Liver (tissue), 8 donors: ENCODE measurements at regions not wholly inside any gene's neighbourhood (a gene's known extent, or its start where the extent isn't known, plus 50 kb on each side); places are given as distances from the start of the nearest gene placed in this dataset.

Experiments
- DNase-seq: peaks from one replicate; pipeline ENCODE4 v3.0.0-alpha.2; 2017; ENCODE audit warnings: low spot score
- H3K27ac ChIP-seq, 2 donors: one replicate each; pipeline ENCODE4 v1.7.0; 2013; ENCODE audit warnings: inconsistent platforms in 2 of 2, low read length in 2 of 2, control low read depth in 1 of 2, low read depth in 1 of 2, mild to moderate bottlenecking in 1 of 2
- H3K27me3 ChIP-seq, 4 donors: one replicate each; pipeline versions ENCODE4 v1.6.1 to v1.7.0; 2013; ENCODE audit warnings: low read length in 3 of 4, inconsistent platforms in 1 of 4, mild to moderate bottlenecking in 1 of 4, moderate library complexity in 1 of 4; ENCODE audit not compliant: control insufficient read depth in 4 of 4, insufficient read depth in 4 of 4
- H3K36me3 ChIP-seq, 4 donors: one replicate each; pipeline versions ENCODE4 v1.6.1 to v1.7.0; 2013; ENCODE audit warnings: low read length in 3 of 4, mild to moderate bottlenecking in 3 of 4, low read depth in 1 of 4, moderate library complexity in 1 of 4; ENCODE audit not compliant: control insufficient read depth in 4 of 4, insufficient read depth in 3 of 4
- H3K4me1 ChIP-seq, 4 donors: one replicate each; pipeline versions ENCODE4 v1.6.1 to v1.7.0; 2013; ENCODE audit warnings: low read length in 3 of 4, mild to moderate bottlenecking in 3 of 4, moderate library complexity in 1 of 4; ENCODE audit not compliant: control insufficient read depth in 4 of 4, insufficient read depth in 4 of 4
- H3K4me3 ChIP-seq, 3 donors: one replicate each; pipeline versions ENCODE4 v1.6.1 to v1.7.0; 2013; ENCODE audit warnings: low read length in 3 of 3, control low read depth in 1 of 3, low read depth in 1 of 3, mild to moderate bottlenecking in 1 of 3
- H3K9ac ChIP-seq, 2 donors: one replicate each; pipeline ENCODE4 v1.7.0; 2013; ENCODE audit warnings: low read length in 2 of 2, mild to moderate bottlenecking in 2 of 2, moderate library complexity in 2 of 2, control low read depth in 1 of 2, low read depth in 1 of 2
- H3K9me3 ChIP-seq, 4 donors: one replicate each; pipeline versions ENCODE4 v1.6.1 to v1.7.0; 2013; ENCODE audit warnings: low read length in 3 of 4; ENCODE audit not compliant: control insufficient read depth in 4 of 4
- EGR1 ChIP-seq, 2 donors: IDR thresholded peaks; 2 replicates each; pipeline ENCODE4 v1.6.1; 2016 to 2018; ENCODE audit warnings: antibody characterized with exemption in 2 of 2, low read depth in 2 of 2
- FOXA2 ChIP-seq: IDR thresholded peaks from 2 replicates; pipeline ENCODE4 v1.6.1; 2016; ENCODE audit warnings: antibody characterized with exemption
- GABPA ChIP-seq, 2 donors: IDR thresholded peaks in 1 of 2; conservative IDR thresholded peaks in 1 of 2; 2 replicates each; pipeline ENCODE4 v1.6.1; 2016; ENCODE audit warnings: antibody characterized with exemption in 2 of 2, mild to moderate bottlenecking in 1 of 2, moderate library complexity in 1 of 2
- HNF4A ChIP-seq, 2 donors: conservative IDR thresholded peaks; 2 replicates each; pipeline ENCODE4 v1.6.1; 2016; ENCODE audit warnings: antibody characterized with exemption in 2 of 2, mild to moderate bottlenecking in 2 of 2
- HNF4G ChIP-seq: IDR thresholded peaks from 2 replicates; pipeline ENCODE4 v1.6.1; 2016; ENCODE audit warnings: antibody characterized with exemption
- JUND ChIP-seq, 2 donors: IDR thresholded peaks; 2 replicates each; pipeline ENCODE4 v1.6.1; 2016; ENCODE audit warnings: antibody characterized with exemption in 2 of 2
- NR2F2 ChIP-seq: IDR thresholded peaks from 2 replicates; pipeline ENCODE4 v1.6.1; 2016; ENCODE audit warnings: antibody characterized with exemption
- RAD21 ChIP-seq, 2 donors: IDR thresholded peaks; 2 replicates each; pipeline ENCODE4 v1.6.1; 2016; ENCODE audit warnings: antibody characterized with exemption in 2 of 2, mild to moderate bottlenecking in 2 of 2
- RXRA ChIP-seq, 2 donors: IDR thresholded peaks; 2 replicates each; pipeline ENCODE4 v1.6.1; 2017 to 2018; ENCODE audit warnings: antibody characterized with exemption in 2 of 2, mild to moderate bottlenecking in 1 of 2
- SP1 ChIP-seq: IDR thresholded peaks from 2 replicates; pipeline ENCODE4 v1.6.1; 2018; ENCODE audit warnings: antibody characterized with exemption, mild to moderate bottlenecking
- TAF1 ChIP-seq: conservative IDR thresholded peaks from 2 replicates; pipeline ENCODE4 v1.6.1; 2016; ENCODE audit warnings: antibody characterized with exemption, mild to moderate bottlenecking
- YY1 ChIP-seq: IDR thresholded peaks from 2 replicates; pipeline ENCODE4 v1.6.1; 2016; ENCODE audit warnings: antibody characterized with exemption, mild to moderate bottlenecking
- WGBS: extraction: QIAGEN DNeasy Blood & Tissue Kit; methylation state at CpG from one replicate; pipeline ENCODE4 v1.1.7; 2013; 5-methylcytosine and 5-hydroxymethylcytosine counted together
- TF ChIP-seq, protein P1 (sequence below): fragments of 150-350 bp; IDR thresholded peaks from 2 replicates; pipeline ENCODE4 v1.5.1; 2017; ENCODE audit warnings: improper control_type of control experiment, low read depth, low read length; ENCODE audit not compliant: missing input control
- TF ChIP-seq, protein P2 (sequence below): IDR thresholded peaks from 2 replicates; pipeline ENCODE4 v1.6.1; 2016; ENCODE audit warnings: antibody characterized with exemption, mild to moderate bottlenecking
- TF ChIP-seq, protein P3 (sequence below): IDR thresholded peaks from 2 replicates; pipeline ENCODE4 v1.6.1; 2016; ENCODE audit warnings: antibody characterized with exemption
- TF ChIP-seq, protein P4 (sequence below): IDR thresholded peaks from 2 replicates; pipeline ENCODE4 v1.6.1; 2016; ENCODE audit warnings: antibody characterized with exemption
- donor health status: healthy.
- donor health status: healthy.
- donor health status: healthy.
- donor health status: healthy.
- donor health status: healthy.

DNA sequence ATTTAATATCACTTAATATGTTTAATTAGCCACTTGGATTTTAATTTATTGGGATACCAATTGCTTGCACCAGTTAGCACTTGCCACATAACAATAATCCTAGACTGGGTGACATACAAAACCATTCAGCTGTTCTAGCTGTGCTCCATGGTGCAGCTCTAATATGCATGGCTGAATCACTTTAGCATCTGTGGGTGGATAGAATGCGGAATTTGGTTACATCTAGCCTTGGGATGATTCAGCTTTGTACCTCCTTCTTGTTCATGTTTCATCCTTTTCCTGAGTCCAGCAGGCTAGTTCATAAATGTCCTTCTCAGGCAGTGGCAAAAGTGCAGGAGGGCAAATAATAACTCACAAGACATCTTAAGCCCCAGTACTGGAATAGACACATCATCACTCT, 1263.0 kb downstream of the LRFN5 start:
- H3K4me1 ChIP-seq: no peaks in the 10 kb centered on the region
- H3K4me3 ChIP-seq: no peak overlapping the region
- TF ChIP-seq, protein P1, sequence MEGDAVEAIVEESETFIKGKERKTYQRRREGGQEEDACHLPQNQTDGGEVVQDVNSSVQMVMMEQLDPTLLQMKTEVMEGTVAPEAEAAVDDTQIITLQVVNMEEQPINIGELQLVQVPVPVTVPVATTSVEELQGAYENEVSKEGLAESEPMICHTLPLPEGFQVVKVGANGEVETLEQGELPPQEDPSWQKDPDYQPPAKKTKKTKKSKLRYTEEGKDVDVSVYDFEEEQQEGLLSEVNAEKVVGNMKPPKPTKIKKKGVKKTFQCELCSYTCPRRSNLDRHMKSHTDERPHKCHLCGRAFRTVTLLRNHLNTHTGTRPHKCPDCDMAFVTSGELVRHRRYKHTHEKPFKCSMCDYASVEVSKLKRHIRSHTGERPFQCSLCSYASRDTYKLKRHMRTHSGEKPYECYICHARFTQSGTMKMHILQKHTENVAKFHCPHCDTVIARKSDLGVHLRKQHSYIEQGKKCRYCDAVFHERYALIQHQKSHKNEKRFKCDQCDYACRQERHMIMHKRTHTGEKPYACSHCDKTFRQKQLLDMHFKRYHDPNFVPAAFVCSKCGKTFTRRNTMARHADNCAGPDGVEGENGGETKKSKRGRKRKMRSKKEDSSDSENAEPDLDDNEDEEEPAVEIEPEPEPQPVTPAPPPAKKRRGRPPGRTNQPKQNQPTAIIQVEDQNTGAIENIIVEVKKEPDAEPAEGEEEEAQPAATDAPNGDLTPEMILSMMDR: no peak
- no peak for TF ChIP-seq RXRA (IDR thresholded peaks at IDR 0.05)
- no peak for TF ChIP-seq EGR1 (IDR thresholded peaks at IDR 0.05; ENCODE audit: low read depth in 2 of 2)
- no peak for TF ChIP-seq HNF4G
- no peak for TF ChIP-seq RAD21 (IDR thresholded peaks at IDR 0.05)
- TF ChIP-seq GABPA (IDR thresholded peaks at IDR 0.05 in 1 of 2, conservative IDR thresholded peaks at IDR 0.05 in 1 of 2): no peak
- TF ChIP-seq, protein P2, sequence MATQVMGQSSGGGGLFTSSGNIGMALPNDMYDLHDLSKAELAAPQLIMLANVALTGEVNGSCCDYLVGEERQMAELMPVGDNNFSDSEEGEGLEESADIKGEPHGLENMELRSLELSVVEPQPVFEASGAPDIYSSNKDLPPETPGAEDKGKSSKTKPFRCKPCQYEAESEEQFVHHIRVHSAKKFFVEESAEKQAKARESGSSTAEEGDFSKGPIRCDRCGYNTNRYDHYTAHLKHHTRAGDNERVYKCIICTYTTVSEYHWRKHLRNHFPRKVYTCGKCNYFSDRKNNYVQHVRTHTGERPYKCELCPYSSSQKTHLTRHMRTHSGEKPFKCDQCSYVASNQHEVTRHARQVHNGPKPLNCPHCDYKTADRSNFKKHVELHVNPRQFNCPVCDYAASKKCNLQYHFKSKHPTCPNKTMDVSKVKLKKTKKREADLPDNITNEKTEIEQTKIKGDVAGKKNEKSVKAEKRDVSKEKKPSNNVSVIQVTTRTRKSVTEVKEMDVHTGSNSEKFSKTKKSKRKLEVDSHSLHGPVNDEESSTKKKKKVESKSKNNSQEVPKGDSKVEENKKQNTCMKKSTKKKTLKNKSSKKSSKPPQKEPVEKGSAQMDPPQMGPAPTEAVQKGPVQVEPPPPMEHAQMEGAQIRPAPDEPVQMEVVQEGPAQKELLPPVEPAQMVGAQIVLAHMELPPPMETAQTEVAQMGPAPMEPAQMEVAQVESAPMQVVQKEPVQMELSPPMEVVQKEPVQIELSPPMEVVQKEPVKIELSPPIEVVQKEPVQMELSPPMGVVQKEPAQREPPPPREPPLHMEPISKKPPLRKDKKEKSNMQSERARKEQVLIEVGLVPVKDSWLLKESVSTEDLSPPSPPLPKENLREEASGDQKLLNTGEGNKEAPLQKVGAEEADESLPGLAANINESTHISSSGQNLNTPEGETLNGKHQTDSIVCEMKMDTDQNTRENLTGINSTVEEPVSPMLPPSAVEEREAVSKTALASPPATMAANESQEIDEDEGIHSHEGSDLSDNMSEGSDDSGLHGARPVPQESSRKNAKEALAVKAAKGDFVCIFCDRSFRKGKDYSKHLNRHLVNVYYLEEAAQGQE: no peak
- no peak for TF ChIP-seq FOXA2
- TF ChIP-seq, protein P3, sequence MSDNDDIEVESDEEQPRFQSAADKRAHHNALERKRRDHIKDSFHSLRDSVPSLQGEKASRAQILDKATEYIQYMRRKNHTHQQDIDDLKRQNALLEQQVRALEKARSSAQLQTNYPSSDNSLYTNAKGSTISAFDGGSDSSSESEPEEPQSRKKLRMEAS: no peak
- no peak overlapping the region for H3K9ac ChIP-seq
- no peak for DNase-seq
- no peaks in the 10 kb centered on the region for H3K36me3 ChIP-seq
- no peak overlapping the region for H3K27ac ChIP-seq
- 84% methylated on average over 1 of the region's 1 CpG for WGBS
- no peaks in the 10 kb centered on the region for H3K9me3 ChIP-seq
- H3K27me3 ChIP-seq: no peaks in the 10 kb centered on the region

DNA sequence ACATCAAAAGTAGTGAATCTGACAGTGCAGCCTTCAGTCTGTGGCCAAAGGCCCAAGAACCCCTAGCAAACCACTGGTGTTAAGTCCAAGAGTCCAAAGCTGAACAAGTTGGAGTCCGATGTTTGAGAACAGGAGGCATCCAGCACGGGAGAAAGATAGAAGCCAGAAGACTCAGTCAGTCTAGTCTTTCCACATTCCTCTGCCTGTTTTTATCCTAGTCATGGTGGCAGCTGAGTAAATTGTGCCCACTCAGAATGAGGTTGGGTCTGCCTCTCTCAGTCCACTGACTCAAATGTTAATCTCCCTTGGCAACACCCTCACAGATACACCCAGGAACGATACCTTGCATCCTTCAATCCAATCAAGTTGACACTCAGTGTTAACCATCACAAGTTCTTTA, 1255.4 kb downstream of the LRFN5 start:
- Histone ChIP-seq H3K27me3 (no peaks in the 10 kb centered on the region), H3K27ac (no peak overlapping the region), H3K9ac (no peak overlapping the region), H3K4me3 (no peak overlapping the region), H3K36me3 (no peaks in the 10 kb centered on the region), H3K4me1 (no peaks in the 10 kb centered on the region), H3K9me3 (no peaks in the 10 kb centered on the region)
- no peak for DNase-seq
- TF ChIP-seq HNF4A (conservative IDR thresholded peaks at IDR 0.05) (no peak), SP1 (no peak), TAF1 (no peak), JUND (IDR thresholded peaks at IDR 0.05) (no peak), YY1 (no peak), FOXA2 (no peak), RAD21 (IDR thresholded peaks at IDR 0.05) (no peak), NR2F2 (no peak), HNF4G (no peak)
- TF ChIP-seq, protein P2: no peak
- TF ChIP-seq, protein P4, sequence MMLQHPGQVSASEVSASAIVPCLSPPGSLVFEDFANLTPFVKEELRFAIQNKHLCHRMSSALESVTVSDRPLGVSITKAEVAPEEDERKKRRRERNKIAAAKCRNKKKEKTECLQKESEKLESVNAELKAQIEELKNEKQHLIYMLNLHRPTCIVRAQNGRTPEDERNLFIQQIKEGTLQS: no peak
- TF ChIP-seq, protein P3: no peak
- WGBS: 71% methylated on average over 3 of the region's 3 CpGs
